Loucy (cell line): ENCODE measurements at regions not wholly inside any gene's neighbourhood (a gene's known extent, or its start where the extent isn't known, plus 50 kb on each side); places are given as distances from the start of the nearest gene placed in this dataset.
A peak's percentile ranks its signal among the peaks of the same experiment; 100 is the strongest.

ENCODE experiments used
- H2AFZ ChIP-seq: fragments of 200-600 bp; sonication (generic); 2 replicates; pipeline ENCODE4 v1.6.0; 2016; ENCODE audit warnings: antibody characterized with exemption, mild to moderate bottlenecking, low read length, moderate library complexity
- H3F3A ChIP-seq: fragments of 200-600 bp; 2 replicates; pipeline ENCODE4 v1.6.0; 2016; ENCODE audit warnings: antibody characterized with exemption, low read depth, mild to moderate bottlenecking
- H3K27me3 ChIP-seq: fragments of 200-600 bp; sonication (generic); 2 replicates; pipeline ENCODE4 v1.6.1; 2014; ENCODE audit warnings: low read length, mild to moderate bottlenecking; ENCODE audit not compliant: insufficient read depth, poor library complexity, severe bottlenecking
- H3K36me3 ChIP-seq: fragments of 200-600 bp; sonication (generic); 2 replicates; pipeline ENCODE4 v1.6.1; 2016; ENCODE audit warnings: low read length; ENCODE audit not compliant: insufficient read depth
- H3K4me1 ChIP-seq: fragments of 200-600 bp; sonication (generic); 2 replicates; pipeline ENCODE4 v1.5.1; 2014; ENCODE audit warnings: low read length, mild to moderate bottlenecking; ENCODE audit not compliant: insufficient read depth, poor library complexity, severe bottlenecking
- H3K4me2 ChIP-seq: fragments of 200-600 bp; sonication (generic); 2 replicates; pipeline ENCODE4 v1.6.0; 2014; ENCODE audit warnings: antibody characterized with exemption, low read length, low read depth, mild to moderate bottlenecking; ENCODE audit not compliant: poor library complexity, severe bottlenecking
- H3K4me3 ChIP-seq: fragments of 200-600 bp; sonication (generic); 2 replicates; pipeline ENCODE4 v1.5.1; 2014; ENCODE audit warnings: low read length, mild to moderate bottlenecking, mixed read lengths; ENCODE audit not compliant: poor library complexity, severe bottlenecking
- H3K79me2 ChIP-seq: fragments of 200-600 bp; sonication (generic); 2 replicates; pipeline ENCODE4 v1.6.1; 2014; ENCODE audit warnings: low read length; ENCODE audit not compliant: insufficient read depth
- H3K9ac ChIP-seq: fragments of 200-600 bp; sonication (generic); 2 replicates; pipeline ENCODE4 v1.6.0; 2014; ENCODE audit warnings: mild to moderate bottlenecking, low read depth, low read length, moderate library complexity; ENCODE audit not compliant: poor library complexity, severe bottlenecking
- H3K9me2 ChIP-seq: fragments of 200-600 bp; sonication (generic); replicated peaks from 2 replicates; pipeline ENCODE4 v1.6.1; 2016; ENCODE audit warnings: low read depth, low read length, mixed read lengths
- H3K9me3 ChIP-seq: fragments of 200-600 bp; sonication (generic); 2 replicates; pipeline ENCODE4 v1.6.1; 2014; ENCODE audit warnings: mild to moderate bottlenecking, antibody characterized with exemption, low read length, low read depth; ENCODE audit not compliant: insufficient read depth
- H4K20me1 ChIP-seq: fragments of 200-600 bp; sonication (generic); 2 replicates; pipeline ENCODE4 v1.6.0; 2014; ENCODE audit warnings: antibody characterized with exemption, low read length, mild to moderate bottlenecking; ENCODE audit not compliant: insufficient read depth, poor library complexity, severe bottlenecking
- EZH2phosphoT487 ChIP-seq: fragments of 200-600 bp; IDR thresholded peaks from 2 replicates; pipeline ENCODE4 v1.6.1; 2018; ENCODE audit warnings: antibody characterized with exemption, mild to moderate bottlenecking, moderate library complexity, borderline replicate concordance
- TF ChIP-seq, protein P1 (sequence below): fragments of 200-600 bp; sonication (generic); conservative IDR thresholded peaks from 2 replicates; pipeline ENCODE4 v1.5.1; 2014; ENCODE audit warnings: mild to moderate bottlenecking, antibody characterized with exemption, low read length

DNA sequence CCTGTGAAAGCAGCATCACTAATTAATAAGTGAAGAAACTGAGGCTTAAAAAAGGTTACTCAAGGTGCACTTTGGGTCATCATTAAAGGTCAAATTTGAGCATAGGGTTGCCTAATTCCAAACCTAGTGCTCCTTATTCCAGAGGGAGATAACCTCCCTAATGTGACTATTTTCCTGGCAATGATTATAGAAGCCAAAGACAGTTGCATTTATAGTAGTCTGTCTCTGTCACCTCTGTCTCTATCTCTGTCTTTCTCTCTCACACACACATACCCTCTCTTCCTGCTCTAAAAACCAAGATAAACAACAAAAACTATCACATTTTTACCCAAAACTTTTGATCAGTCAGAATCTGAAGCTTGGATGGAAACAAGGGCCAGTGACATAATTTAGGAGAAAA, 172.0 kb upstream of the LMCD1 start:
- Histone ChIP-seq H3F3A (no peaks in the 10 kb centered on the region), H3K9ac (no peak overlapping the region), H3K27me3 (no peaks in the 10 kb centered on the region), H3K4me3 (no peak overlapping the region), H3K79me2 (no peaks in the 10 kb centered on the region), H3K9me2 (no peaks in the 10 kb centered on the region), H3K4me2 (no peak overlapping the region), H3K9me3 (no peaks in the 10 kb centered on the region), H3K36me3 (no peaks in the 10 kb centered on the region), H4K20me1 (no peaks in the 10 kb centered on the region), H2AFZ (no peak overlapping the region), H3K4me1 (peaks cover 25% of the 10 kb centered on the region)
- TF ChIP-seq EZH2phosphoT487 = no peak
- TF ChIP-seq, protein P1, sequence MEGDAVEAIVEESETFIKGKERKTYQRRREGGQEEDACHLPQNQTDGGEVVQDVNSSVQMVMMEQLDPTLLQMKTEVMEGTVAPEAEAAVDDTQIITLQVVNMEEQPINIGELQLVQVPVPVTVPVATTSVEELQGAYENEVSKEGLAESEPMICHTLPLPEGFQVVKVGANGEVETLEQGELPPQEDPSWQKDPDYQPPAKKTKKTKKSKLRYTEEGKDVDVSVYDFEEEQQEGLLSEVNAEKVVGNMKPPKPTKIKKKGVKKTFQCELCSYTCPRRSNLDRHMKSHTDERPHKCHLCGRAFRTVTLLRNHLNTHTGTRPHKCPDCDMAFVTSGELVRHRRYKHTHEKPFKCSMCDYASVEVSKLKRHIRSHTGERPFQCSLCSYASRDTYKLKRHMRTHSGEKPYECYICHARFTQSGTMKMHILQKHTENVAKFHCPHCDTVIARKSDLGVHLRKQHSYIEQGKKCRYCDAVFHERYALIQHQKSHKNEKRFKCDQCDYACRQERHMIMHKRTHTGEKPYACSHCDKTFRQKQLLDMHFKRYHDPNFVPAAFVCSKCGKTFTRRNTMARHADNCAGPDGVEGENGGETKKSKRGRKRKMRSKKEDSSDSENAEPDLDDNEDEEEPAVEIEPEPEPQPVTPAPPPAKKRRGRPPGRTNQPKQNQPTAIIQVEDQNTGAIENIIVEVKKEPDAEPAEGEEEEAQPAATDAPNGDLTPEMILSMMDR = no peak

DNA sequence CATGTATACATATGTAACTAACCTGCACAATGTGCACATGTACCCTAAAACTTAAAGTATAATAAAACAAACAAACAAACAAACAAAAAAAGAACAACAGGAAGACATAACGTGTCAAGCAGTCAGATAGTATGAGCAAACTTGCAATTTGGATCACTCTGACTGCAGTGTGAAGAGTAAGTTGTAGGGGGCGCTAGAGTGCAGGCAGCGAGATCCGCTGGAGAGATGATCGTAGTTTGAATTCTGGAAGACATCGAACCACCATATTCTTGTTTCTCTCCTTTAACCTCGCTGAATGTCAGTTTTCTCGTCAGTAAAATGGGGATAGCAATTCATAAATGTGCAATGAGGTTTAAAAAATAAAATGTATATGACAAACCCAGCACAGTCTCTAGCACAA, 165.2 kb upstream of the LMCD1 start:
- no peaks in the 10 kb centered on the region for H3K4me1 ChIP-seq
- H4K20me1 ChIP-seq = no peaks in the 10 kb centered on the region
- no peak overlapping the region for H3K9ac ChIP-seq
- no peaks in the 10 kb centered on the region for H3K9me2 ChIP-seq
- no peak overlapping the region for H2AFZ ChIP-seq
- no peaks in the 10 kb centered on the region for H3F3A ChIP-seq
- H3K9me3 ChIP-seq = no peaks in the 10 kb centered on the region
- H3K27me3 ChIP-seq = no peaks in the 10 kb centered on the region
- no peaks in the 10 kb centered on the region for H3K79me2 ChIP-seq
- no peak for TF ChIP-seq EZH2phosphoT487
- TF ChIP-seq, protein P1 = peak; percentile 67
- H3K36me3 ChIP-seq = no peaks in the 10 kb centered on the region
- H3K4me3 ChIP-seq = no peak overlapping the region
- no peak overlapping the region for H3K4me2 ChIP-seq

DNA sequence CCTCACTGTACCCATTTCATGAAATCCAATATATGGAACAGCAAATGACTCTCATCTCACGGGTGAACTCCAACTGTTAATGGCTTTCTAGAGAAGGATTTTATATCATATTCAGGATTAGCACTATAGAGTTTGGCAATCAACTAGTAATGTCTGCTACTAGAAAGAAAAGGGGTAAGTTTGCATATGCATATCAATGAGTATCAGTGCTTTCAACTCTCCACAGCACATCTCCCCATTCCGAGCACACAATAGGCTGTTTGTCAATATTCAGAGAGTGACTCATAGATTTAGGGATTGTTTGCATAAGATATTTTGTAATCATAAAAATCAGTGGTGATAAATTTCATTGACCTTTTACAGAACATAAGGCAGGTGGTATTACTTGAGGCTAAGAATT, 163.2 kb upstream of the LMCD1 start:
- no peaks in the 10 kb centered on the region for H3K9me3 ChIP-seq
- no peaks in the 10 kb centered on the region for H3K36me3 ChIP-seq
- no peak overlapping the region for H3K4me2 ChIP-seq
- no peaks in the 10 kb centered on the region for H3K27me3 ChIP-seq
- no peak overlapping the region for H3K4me3 ChIP-seq
- H3K9me2 ChIP-seq = no peaks in the 10 kb centered on the region
- TF ChIP-seq EZH2phosphoT487 = no peak
- TF ChIP-seq, protein P1 = no peak
- no peaks in the 10 kb centered on the region for H3K4me1 ChIP-seq
- no peak overlapping the region for H3K9ac ChIP-seq
- no peaks in the 10 kb centered on the region for H4K20me1 ChIP-seq
- H3K79me2 ChIP-seq = no peaks in the 10 kb centered on the region
- H3F3A ChIP-seq = no peaks in the 10 kb centered on the region
- H2AFZ ChIP-seq = no peak overlapping the region
